T47D (cell line): ENCODE measurements at regions not wholly inside any gene's neighbourhood (a gene's known extent, or its start where the extent isn't known, plus 50 kb on each side); places are given as distances from the start of the nearest gene placed in this dataset.

Source experiments
- DNase-seq, 2 experiments: peaks; one replicate each; pipeline versions ENCODE4 v3.0.0 to v3.0.0-alpha.2; 2011 to 2012; ENCODE audit warnings: low read depth in 1 of 2, low spot score in 1 of 2
- JUND ChIP-seq: IDR thresholded peaks from 2 replicates; pipeline ENCODE4 v1.6.1; 2012; ENCODE audit warnings: low read depth
- in situ Hi-C: cut with HindIII; loops from 2 replicates; pipeline ENCODE4 v1.10.0; 2016; ENCODE audit warnings: low sequenced_read_pairs, low pct_unique_long_range_greater_than_20kb

DNA sequence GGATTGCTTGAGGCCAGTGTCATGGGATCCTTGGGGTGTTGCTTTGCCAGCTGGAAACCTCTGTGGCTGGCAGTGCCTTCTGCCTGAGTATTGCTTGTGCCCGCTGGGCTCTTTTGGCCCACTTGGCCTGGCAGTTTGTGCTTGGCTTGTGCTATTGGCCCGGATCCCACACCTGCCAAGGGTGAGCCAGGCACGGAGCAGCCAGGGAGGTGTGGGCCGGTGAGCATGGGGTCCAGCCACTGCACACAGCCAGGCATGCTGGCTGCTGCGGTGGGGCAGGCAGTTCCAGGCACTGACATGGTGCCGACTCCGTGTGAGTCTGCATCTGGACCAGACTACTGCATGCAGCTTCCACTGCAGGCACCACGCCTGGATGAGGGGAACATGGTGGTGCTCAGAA is 62.5 kb upstream of the SYNCRIP start:
- DNase-seq: no peak
- TF ChIP-seq JUND: no peak
- in situ Hi-C loops: no loop called here

DNA sequence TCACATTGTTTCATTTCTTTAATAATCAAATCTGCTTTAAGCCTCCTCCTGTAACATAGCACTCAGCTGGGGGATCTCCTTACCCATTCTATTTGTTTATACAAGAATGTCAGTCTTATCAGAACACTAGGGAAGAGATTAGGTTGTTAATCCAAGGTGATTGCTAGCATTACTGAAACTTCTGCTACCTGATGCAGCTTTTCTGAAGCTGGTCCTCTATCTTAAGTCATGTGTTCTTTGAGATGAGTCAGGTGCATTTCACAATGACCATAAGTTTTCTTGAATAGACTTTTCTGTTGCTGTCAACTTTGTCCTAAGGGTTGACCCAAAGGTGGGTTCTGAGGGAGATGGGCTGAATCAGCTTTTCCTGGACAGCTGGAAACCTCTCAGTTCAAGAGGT is 60.7 kb upstream of the SYNCRIP start:
- in situ Hi-C loops: no loop called here
- TF ChIP-seq JUND: no peak
- no peak for DNase-seq
